Upper lobe of right lung (tissue), 1 donor: ENCODE measurements at regions not wholly inside any gene's neighbourhood (a gene's known extent, or its start where the extent isn't known, plus 50 kb on each side); places are given as distances from the start of the nearest gene placed in this dataset.

Experiments
- ATAC-seq: fragments of 200-7000 bp; cut with Tn5 transposase; one replicate; pipeline ENCODE4 v1.9.1; 2020; ENCODE audit warnings: mild to moderate bottlenecking, moderate library complexity
- DNase-seq: peaks from one replicate; pipeline ENCODE4 v3.0.0-alpha.2; 2020
- H3K27ac ChIP-seq: fragments of 200-600 bp; one replicate; pipeline ENCODE4 v1.8.0; 2022
- H3K27me3 ChIP-seq: fragments of 200-600 bp; one replicate; pipeline ENCODE4 v1.8.0; 2022; ENCODE audit warnings: mild to moderate bottlenecking
- H3K36me3 ChIP-seq: fragments of 200-600 bp; one replicate; pipeline ENCODE4 v1.8.0; 2022
- H3K4me1 ChIP-seq: fragments of 200-600 bp; one replicate; pipeline ENCODE4 v1.8.0; 2022
- H3K4me3 ChIP-seq: fragments of 200-600 bp; one replicate; pipeline ENCODE4 v1.8.0; 2022; ENCODE audit warnings: mild to moderate bottlenecking
- H3K9me3 ChIP-seq: fragments of 200-600 bp; one replicate; pipeline ENCODE4 v1.8.0; 2022
- intact Hi-C: fragments of 100-400 bp; cut with DNase I; formaldehyde crosslinking; loops from one replicate; pipeline ENCODE4 v1.11.0; 2022
- TF ChIP-seq, protein P1 (sequence below): fragments of 200-600 bp; IDR thresholded peaks from one replicate; pipeline ENCODE4 v1.8.0; 2022; ENCODE audit warnings: antibody characterized with exemption
- donor health status: DM: no; HTN: yes; CAD: no; lungs with severe emphysema.

- Histone ChIP-seq H3K27ac (no peak overlapping the region), H3K4me1 (no peaks in the 10 kb centered on the region), H3K27me3 (no peaks in the 10 kb centered on the region), H3K4me3 (no peak overlapping the region), H3K36me3 (no peaks in the 10 kb centered on the region), H3K9me3 (no peaks in the 10 kb centered on the region)
- TF ChIP-seq, protein P1, sequence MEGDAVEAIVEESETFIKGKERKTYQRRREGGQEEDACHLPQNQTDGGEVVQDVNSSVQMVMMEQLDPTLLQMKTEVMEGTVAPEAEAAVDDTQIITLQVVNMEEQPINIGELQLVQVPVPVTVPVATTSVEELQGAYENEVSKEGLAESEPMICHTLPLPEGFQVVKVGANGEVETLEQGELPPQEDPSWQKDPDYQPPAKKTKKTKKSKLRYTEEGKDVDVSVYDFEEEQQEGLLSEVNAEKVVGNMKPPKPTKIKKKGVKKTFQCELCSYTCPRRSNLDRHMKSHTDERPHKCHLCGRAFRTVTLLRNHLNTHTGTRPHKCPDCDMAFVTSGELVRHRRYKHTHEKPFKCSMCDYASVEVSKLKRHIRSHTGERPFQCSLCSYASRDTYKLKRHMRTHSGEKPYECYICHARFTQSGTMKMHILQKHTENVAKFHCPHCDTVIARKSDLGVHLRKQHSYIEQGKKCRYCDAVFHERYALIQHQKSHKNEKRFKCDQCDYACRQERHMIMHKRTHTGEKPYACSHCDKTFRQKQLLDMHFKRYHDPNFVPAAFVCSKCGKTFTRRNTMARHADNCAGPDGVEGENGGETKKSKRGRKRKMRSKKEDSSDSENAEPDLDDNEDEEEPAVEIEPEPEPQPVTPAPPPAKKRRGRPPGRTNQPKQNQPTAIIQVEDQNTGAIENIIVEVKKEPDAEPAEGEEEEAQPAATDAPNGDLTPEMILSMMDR: no peak
- no peak for DNase-seq
- ATAC-seq: no peak
- intact Hi-C loops: no loop called here
Observed at GRCh38 chr18:38444971-38445803, 879.6 kb upstream of the CELF4 start.

DNA sequence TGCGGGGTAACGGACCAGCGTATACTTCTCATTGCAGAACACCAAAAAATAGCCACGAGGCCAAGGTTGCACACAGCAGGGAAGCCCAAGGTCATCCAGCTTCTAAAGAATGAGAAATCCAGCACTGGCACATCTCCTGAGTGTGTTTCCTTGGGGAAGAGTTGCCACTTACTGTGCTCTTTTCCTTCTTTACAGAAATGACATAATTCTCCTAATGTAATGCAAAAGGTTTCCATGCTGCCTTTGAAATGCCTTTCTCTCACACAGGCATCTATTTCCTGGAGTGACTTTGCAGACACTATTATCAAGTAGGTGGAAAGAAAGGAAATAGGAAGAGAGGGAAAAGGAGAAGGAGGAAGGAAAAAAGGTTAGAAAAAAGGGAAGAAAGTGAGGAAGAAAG lies 862.1 kb upstream of the CELF4 start:
- H3K9me3 ChIP-seq: no peaks in the 10 kb centered on the region
- no peaks in the 10 kb centered on the region for H3K4me1 ChIP-seq
- no peak overlapping the region for H3K27ac ChIP-seq
- no peaks in the 10 kb centered on the region for H3K27me3 ChIP-seq
- no peak for DNase-seq
- TF ChIP-seq, protein P1: no peak
- ATAC-seq: no peak
- intact Hi-C loops: no loop called here
- H3K4me3 ChIP-seq: no peak overlapping the region
- no peaks in the 10 kb centered on the region for H3K36me3 ChIP-seq

GRCh38 chr18:38427234-38427633 lies 861.6 kb upstream of the CELF4 start:
- Histone ChIP-seq H3K9me3 (no peaks in the 10 kb centered on the region), H3K36me3 (no peaks in the 10 kb centered on the region), H3K27me3 (no peaks in the 10 kb centered on the region), H3K27ac (no peak overlapping the region), H3K4me1 (no peaks in the 10 kb centered on the region), H3K4me3 (no peak overlapping the region)
- DNase-seq: no peak
- no peak for ATAC-seq
- TF ChIP-seq, protein P1: no peak
- intact Hi-C loops: no loop called here

DNA sequence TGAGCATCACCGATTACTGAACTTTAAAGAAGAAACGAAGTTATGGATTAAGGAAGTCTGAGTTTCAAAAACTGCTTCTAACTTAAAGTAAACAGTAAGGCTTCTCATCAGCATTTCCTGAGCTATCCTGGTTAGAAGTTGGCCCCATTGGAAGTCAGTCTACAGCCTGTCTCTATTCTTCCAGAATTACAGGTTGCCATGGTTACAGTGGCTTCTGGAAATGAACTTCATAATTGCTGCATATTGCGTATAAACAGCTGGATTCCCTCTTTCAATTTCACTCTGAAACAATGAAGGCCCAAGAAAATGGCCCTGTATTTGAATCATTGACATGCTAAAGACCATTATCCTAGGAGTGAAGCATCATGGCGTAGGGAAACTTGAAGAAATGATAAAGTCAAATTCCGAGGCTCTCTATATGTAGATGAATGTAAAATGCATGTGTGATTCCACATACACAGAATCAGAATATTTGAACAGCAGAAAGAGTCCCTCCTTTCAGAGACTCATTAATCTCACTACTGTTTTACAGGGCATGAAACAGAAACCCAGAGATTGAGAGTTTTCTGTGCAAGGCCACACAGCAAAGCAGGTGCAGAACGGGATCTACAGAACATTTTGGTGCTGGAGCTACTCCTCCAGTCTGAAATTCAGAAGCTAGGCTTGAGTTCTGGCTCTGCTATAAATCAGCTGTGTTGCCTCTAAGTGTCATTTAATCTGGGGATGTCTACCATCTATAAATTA lies 856.4 kb upstream of the CELF4 start:
- no peak overlapping the region for H3K4me3 ChIP-seq
- no peaks in the 10 kb centered on the region for H3K9me3 ChIP-seq
- no peak for ATAC-seq
- H3K36me3 ChIP-seq: no peaks in the 10 kb centered on the region
- no peaks in the 10 kb centered on the region for H3K4me1 ChIP-seq
- TF ChIP-seq, protein P1: no peak
- H3K27ac ChIP-seq: no peak overlapping the region
- H3K27me3 ChIP-seq: no peaks in the 10 kb centered on the region
- DNase-seq: no peak
- intact Hi-C loops: no loop called here

- H3K27ac ChIP-seq: no peak overlapping the region
- TF ChIP-seq, protein P1: no peak
- H3K4me3 ChIP-seq: no peak overlapping the region
- no peak for DNase-seq
- no peaks in the 10 kb centered on the region for H3K27me3 ChIP-seq
- H3K4me1 ChIP-seq: no peaks in the 10 kb centered on the region
- H3K9me3 ChIP-seq: no peaks in the 10 kb centered on the region
- intact Hi-C loops: no loop called here
- ATAC-seq: no peak
- no peaks in the 10 kb centered on the region for H3K36me3 ChIP-seq
Observed at GRCh38 chr18:38421021-38421420, 855.4 kb upstream of the CELF4 start.
